22Rv1 (cell line): ENCODE measurements at regions not wholly inside any gene's neighbourhood (a gene's known extent, or its start where the extent isn't known, plus 50 kb on each side); places are given as distances from the start of the nearest gene placed in this dataset.

ENCODE experiments used
- ZFX ChIP-seq: fragments of 450-650 bp; IDR thresholded peaks from 2 replicates; pipeline ENCODE4 v1.6.1; 2017; ENCODE audit warnings: antibody characterized with exemption, borderline replicate concordance
- TF ChIP-seq, protein P1 (sequence below): fragments of 450-650 bp; IDR thresholded peaks from 2 replicates; pipeline ENCODE4 v1.5.1; 2017; ENCODE audit warnings: mild to moderate bottlenecking

DNA sequence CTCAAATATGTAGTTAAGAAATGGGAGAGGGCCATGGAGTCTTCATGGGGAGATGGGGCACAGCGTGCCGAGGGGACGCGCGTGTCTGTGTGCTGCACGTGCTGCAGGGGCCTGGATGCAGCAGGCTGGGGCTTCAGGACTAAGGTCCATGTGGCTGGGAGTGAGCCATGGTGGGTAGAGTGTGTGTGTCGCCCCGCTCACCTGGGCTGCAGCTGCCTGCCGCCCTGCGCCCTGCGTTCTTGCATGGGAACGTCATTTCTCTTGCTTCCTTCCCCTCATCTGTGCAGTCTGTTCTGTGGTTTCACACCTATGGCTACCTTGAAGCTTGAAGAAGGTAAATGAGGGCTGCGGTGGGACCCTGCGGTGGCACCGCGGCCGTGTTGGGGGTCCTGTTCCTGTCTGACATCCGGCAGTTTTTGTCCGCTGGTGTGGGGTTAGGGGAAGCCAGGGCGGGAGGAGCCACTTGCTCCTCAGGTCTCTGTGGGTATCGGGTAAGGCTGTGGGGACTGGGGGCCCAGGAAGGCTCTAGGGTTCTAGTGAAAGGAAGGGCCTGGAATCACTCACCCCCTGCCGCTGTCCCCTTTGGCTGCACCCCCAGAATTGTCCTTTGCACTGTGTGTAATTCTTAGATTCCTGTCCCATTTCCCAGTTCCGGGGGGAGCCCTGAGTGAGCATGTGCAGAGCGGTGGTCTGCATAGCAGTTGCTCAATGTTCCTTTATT is 54.1 kb upstream of the HS6ST1 start:
- TF ChIP-seq, protein P1, sequence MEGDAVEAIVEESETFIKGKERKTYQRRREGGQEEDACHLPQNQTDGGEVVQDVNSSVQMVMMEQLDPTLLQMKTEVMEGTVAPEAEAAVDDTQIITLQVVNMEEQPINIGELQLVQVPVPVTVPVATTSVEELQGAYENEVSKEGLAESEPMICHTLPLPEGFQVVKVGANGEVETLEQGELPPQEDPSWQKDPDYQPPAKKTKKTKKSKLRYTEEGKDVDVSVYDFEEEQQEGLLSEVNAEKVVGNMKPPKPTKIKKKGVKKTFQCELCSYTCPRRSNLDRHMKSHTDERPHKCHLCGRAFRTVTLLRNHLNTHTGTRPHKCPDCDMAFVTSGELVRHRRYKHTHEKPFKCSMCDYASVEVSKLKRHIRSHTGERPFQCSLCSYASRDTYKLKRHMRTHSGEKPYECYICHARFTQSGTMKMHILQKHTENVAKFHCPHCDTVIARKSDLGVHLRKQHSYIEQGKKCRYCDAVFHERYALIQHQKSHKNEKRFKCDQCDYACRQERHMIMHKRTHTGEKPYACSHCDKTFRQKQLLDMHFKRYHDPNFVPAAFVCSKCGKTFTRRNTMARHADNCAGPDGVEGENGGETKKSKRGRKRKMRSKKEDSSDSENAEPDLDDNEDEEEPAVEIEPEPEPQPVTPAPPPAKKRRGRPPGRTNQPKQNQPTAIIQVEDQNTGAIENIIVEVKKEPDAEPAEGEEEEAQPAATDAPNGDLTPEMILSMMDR, result no peak
- no peak for TF ChIP-seq ZFX
